ENCODE measurements at regions not wholly inside any gene's neighbourhood (a gene's known extent, or its start where the extent isn't known, plus 50 kb on each side); places are given as distances from the start of the nearest gene placed in this dataset.

DNA sequence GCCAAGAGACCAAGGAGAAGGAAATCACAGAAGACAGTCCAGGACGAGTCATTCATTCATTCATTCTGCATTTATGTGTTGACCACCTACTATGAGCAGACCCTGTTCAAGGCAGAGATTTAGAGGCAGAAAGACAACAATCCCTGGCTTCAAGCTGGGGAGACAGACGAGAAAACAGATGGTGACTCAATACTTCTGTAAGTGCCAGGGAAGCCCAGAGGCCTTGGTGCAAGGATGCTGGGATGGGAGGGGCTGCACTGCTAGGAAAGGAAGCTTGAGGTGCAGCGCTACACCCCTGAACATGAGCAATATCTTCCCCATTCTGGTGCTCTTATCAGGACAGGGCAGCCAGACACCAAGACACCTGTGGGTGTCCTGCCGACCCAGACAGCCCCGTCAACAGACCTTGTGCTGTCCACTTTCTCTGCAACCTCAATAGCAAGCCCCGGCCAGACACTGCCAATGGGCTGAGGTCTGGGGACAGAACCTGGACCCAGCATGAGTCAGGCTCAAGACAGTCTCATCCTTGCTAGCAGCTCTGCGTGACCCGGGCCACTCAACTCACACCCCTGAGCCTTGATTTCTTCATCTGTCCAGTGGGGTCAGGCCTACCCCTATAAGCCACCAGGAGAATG is 163.5 kb downstream of the COPRS start:
- TF ChIP-seq, protein P1, sequence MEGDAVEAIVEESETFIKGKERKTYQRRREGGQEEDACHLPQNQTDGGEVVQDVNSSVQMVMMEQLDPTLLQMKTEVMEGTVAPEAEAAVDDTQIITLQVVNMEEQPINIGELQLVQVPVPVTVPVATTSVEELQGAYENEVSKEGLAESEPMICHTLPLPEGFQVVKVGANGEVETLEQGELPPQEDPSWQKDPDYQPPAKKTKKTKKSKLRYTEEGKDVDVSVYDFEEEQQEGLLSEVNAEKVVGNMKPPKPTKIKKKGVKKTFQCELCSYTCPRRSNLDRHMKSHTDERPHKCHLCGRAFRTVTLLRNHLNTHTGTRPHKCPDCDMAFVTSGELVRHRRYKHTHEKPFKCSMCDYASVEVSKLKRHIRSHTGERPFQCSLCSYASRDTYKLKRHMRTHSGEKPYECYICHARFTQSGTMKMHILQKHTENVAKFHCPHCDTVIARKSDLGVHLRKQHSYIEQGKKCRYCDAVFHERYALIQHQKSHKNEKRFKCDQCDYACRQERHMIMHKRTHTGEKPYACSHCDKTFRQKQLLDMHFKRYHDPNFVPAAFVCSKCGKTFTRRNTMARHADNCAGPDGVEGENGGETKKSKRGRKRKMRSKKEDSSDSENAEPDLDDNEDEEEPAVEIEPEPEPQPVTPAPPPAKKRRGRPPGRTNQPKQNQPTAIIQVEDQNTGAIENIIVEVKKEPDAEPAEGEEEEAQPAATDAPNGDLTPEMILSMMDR (IDR thresholded peaks at IDR 0.05; ENCODE audit: low read length), result no peak
- no peak for TF ChIP-seq EZH2 (optimal IDR thresholded peaks at IDR 0.05; ENCODE audit: low read depth, low read length)
- no peak for TF ChIP-seq EZH2phosphoT487 (IDR thresholded peaks at IDR 0.05; ENCODE audit: low read length)
